ENCODE measurements at regions not wholly inside any gene's neighbourhood (a gene's known extent, or its start where the extent isn't known, plus 50 kb on each side); places are given as distances from the start of the nearest gene placed in this dataset.
"Not testable (repeated sequence)": the region's sequence is repeated elsewhere in the genome, so short reads cannot be mapped to it uniquely, and the experiment has no call there.

- no peaks in the 10 kb centered on the region for H3K27me3 ChIP-seq
- no peak overlapping the region for H3K27ac ChIP-seq
- no peak for TF ChIP-seq CTCF (IDR thresholded peaks at IDR 0.05)
- no peak for DNase-seq
- no peaks in the 10 kb centered on the region for H3K36me3 ChIP-seq
- H3K4me1 ChIP-seq: no peaks in the 10 kb centered on the region
- H3K4me3 ChIP-seq: no peak overlapping the region
- no peaks in the 10 kb centered on the region for H3K9me3 ChIP-seq
- intact Hi-C loops (cut with DNase I; ENCODE audit: low total_unique reads): no loop called here
These were observed 494.6 kb upstream of the ADGRL4 start for GRCh38 chr1:79501153-79501552.

- Histone ChIP-seq H3K27me3 (no peaks in the 10 kb centered on the region), H3K9me3 (no peaks in the 10 kb centered on the region), H3K27ac (no peak overlapping the region), H3K4me3 (no peak overlapping the region), H3K4me1 (no peaks in the 10 kb centered on the region), H3K36me3 (no peaks in the 10 kb centered on the region)
- intact Hi-C loops (cut with DNase I; ENCODE audit: low total_unique reads): no loop called here
- no peak for DNase-seq
- TF ChIP-seq CTCF (IDR thresholded peaks at IDR 0.05): no peak
These were observed 493.0 kb upstream of the ADGRL4 start for GRCh38 chr1:79499541-79499940.

GRCh38 chr1:79497193-79497773, 490.8 kb upstream of the ADGRL4 start:
- DNase-seq: no peak
- H3K4me1 ChIP-seq: no peaks in the 10 kb centered on the region
- H3K27ac ChIP-seq: no peak overlapping the region
- TF ChIP-seq CTCF (IDR thresholded peaks at IDR 0.05): peak; percentile 53 to 74
- H3K9me3 ChIP-seq: no peaks in the 10 kb centered on the region
- H3K36me3 ChIP-seq: no peaks in the 10 kb centered on the region
- intact Hi-C loops (cut with DNase I; ENCODE audit: low total_unique reads): no loop called here
- H3K27me3 ChIP-seq: no peaks in the 10 kb centered on the region
- no peak overlapping the region for H3K4me3 ChIP-seq

GRCh38 chr1:79496129-79496528, 489.6 kb upstream of the ADGRL4 start:
- Histone ChIP-seq H3K4me3 (no peak overlapping the region), H3K27ac (no peak overlapping the region), H3K9me3 (no peaks in the 10 kb centered on the region), H3K36me3 (no peaks in the 10 kb centered on the region), H3K4me1 (no peaks in the 10 kb centered on the region), H3K27me3 (no peaks in the 10 kb centered on the region)
- no peak for TF ChIP-seq CTCF (IDR thresholded peaks at IDR 0.05)
- DNase-seq: no peak
- intact Hi-C loops (cut with DNase I; ENCODE audit: low total_unique reads): no loop called here

GRCh38 chr1:79493702-79494101, 487.2 kb upstream of the ADGRL4 start:
- H3K9me3 ChIP-seq; H3K36me3 ChIP-seq; H3K27ac ChIP-seq; DNase-seq; intact Hi-C loops (cut with DNase I; ENCODE audit: low total_unique reads); H3K4me3 ChIP-seq; H3K27me3 ChIP-seq; H3K4me1 ChIP-seq: not testable (repeated sequence)

- H3K4me1 ChIP-seq; H3K36me3 ChIP-seq; H3K4me3 ChIP-seq; H3K27me3 ChIP-seq; intact Hi-C loops (cut with DNase I; ENCODE audit: low total_unique reads); H3K9me3 ChIP-seq; DNase-seq; H3K27ac ChIP-seq: not testable (repeated sequence)
These were observed 482.1 kb upstream of the ADGRL4 start for GRCh38 chr1:79488572-79489121.

Measured in tibial artery (tissue), 4 donors.